OCI-LY3 (cell line): ENCODE measurements at regions not wholly inside any gene's neighbourhood (a gene's known extent, or its start where the extent isn't known, plus 50 kb on each side); places are given as distances from the start of the nearest gene placed in this dataset.

Experiments used
- H2AFZ ChIP-seq: fragments of 200-600, 300-600 bp; shearing (Covaris generic); 2 replicates; pipeline ENCODE4 v1.6.0; 2014; ENCODE audit warnings: antibody characterized with exemption, low read depth, low read length
- H3K27ac ChIP-seq: fragments of 200-600, 300-600 bp; sonication (generic); 2 replicates; pipeline ENCODE4 v1.5.1; 2014; ENCODE audit warnings: mild to moderate bottlenecking, low read length, moderate library complexity, mixed read lengths
- H3K27me3 ChIP-seq: fragments of 200-600, 300-600 bp; sonication (generic); 2 replicates; pipeline ENCODE4 v1.6.1; 2014; ENCODE audit warnings: low read depth, low read length, mixed read lengths
- H3K36me3 ChIP-seq: fragments of 200-600, 300-600 bp; sonication (generic); replicated peaks from 2 replicates; pipeline ENCODE3; 2014; ENCODE audit warnings: low read depth, low read length, mixed read lengths
- H3K4me1 ChIP-seq: fragments of 300-600, 200-600 bp; sonication (generic); 2 replicates; pipeline ENCODE4 v1.6.1; 2014; ENCODE audit warnings: low read length, mixed read lengths
- H3K4me2 ChIP-seq: fragments of 200-600, 300-600 bp; sonication (generic); 2 replicates; pipeline ENCODE4 v1.6.1; 2014; ENCODE audit warnings: low read length, mixed read lengths
- H3K4me3 ChIP-seq: fragments of 300-600, 200-600 bp; sonication (generic); 2 replicates; pipeline ENCODE4 v1.5.1; 2014; ENCODE audit warnings: antibody characterized with exemption, mild to moderate bottlenecking, low read length, moderate library complexity
- H3K79me2 ChIP-seq: fragments of 300-600, 200-600 bp; shearing (Covaris generic); 2 replicates; pipeline ENCODE4 v1.6.1; 2014; ENCODE audit warnings: mild to moderate bottlenecking, low read length, mixed read lengths
- H3K9ac ChIP-seq: fragments of 300-600, 200-600 bp; shearing (Covaris generic); 2 replicates; pipeline ENCODE4 v1.6.0; 2014; ENCODE audit warnings: mild to moderate bottlenecking, low read length, moderate library complexity
- H3K9me3 ChIP-seq: fragments of 200-600, 300-600 bp; shearing (Covaris generic); 2 replicates; pipeline ENCODE4 v1.6.1; 2014; ENCODE audit warnings: low read length, mixed read lengths; ENCODE audit not compliant: insufficient read depth
- H4K20me1 ChIP-seq: fragments of 200-600, 300-600 bp; sonication (generic); 2 replicates; pipeline ENCODE4 v1.6.1; 2016; ENCODE audit warnings: low read length, mixed read lengths; ENCODE audit not compliant: insufficient read depth
- EZH2phosphoT487 ChIP-seq: fragments of 200-600 bp; shearing (Covaris generic); IDR thresholded peaks from 2 replicates; pipeline ENCODE4 v1.6.1; 2018; ENCODE audit warnings: antibody characterized with exemption, mixed run types, low read depth
- TF ChIP-seq, protein P1 (sequence below): fragments of 200-600, 300-600 bp; sonication (generic); IDR thresholded peaks from 2 replicates; pipeline ENCODE4 v1.5.1; 2014; ENCODE audit warnings: antibody characterized with exemption, low read length, low read depth

- H3K4me2 ChIP-seq, result no peak overlapping the region
- H3K36me3 ChIP-seq, result no peaks in the 10 kb centered on the region
- no peaks in the 10 kb centered on the region for H3K9me3 ChIP-seq
- no peak overlapping the region for H3K4me3 ChIP-seq
- no peaks in the 10 kb centered on the region for H3K79me2 ChIP-seq
- H3K27ac ChIP-seq, result no peak overlapping the region
- H3K9ac ChIP-seq, result no peak overlapping the region
- no peaks in the 10 kb centered on the region for H3K4me1 ChIP-seq
- TF ChIP-seq EZH2phosphoT487, result no peak
- TF ChIP-seq, protein P1, sequence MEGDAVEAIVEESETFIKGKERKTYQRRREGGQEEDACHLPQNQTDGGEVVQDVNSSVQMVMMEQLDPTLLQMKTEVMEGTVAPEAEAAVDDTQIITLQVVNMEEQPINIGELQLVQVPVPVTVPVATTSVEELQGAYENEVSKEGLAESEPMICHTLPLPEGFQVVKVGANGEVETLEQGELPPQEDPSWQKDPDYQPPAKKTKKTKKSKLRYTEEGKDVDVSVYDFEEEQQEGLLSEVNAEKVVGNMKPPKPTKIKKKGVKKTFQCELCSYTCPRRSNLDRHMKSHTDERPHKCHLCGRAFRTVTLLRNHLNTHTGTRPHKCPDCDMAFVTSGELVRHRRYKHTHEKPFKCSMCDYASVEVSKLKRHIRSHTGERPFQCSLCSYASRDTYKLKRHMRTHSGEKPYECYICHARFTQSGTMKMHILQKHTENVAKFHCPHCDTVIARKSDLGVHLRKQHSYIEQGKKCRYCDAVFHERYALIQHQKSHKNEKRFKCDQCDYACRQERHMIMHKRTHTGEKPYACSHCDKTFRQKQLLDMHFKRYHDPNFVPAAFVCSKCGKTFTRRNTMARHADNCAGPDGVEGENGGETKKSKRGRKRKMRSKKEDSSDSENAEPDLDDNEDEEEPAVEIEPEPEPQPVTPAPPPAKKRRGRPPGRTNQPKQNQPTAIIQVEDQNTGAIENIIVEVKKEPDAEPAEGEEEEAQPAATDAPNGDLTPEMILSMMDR, result no peak
- H2AFZ ChIP-seq, result no peak overlapping the region
- no peaks in the 10 kb centered on the region for H4K20me1 ChIP-seq
- no peaks in the 10 kb centered on the region for H3K27me3 ChIP-seq
These were observed 604.0 kb upstream of the AGTR1 start for GRCh38 chr3:148093753-148094152.

- Histone ChIP-seq H3K4me2 (no peak overlapping the region), H4K20me1 (no peaks in the 10 kb centered on the region), H3K27ac (no peak overlapping the region), H3K36me3 (no peaks in the 10 kb centered on the region), H3K4me1 (no peaks in the 10 kb centered on the region), H3K9ac (no peak overlapping the region), H3K9me3 (no peaks in the 10 kb centered on the region; the same call in 1 of the 2 replicates), H2AFZ (no peak overlapping the region), H3K4me3 (no peak overlapping the region), H3K79me2 (no peaks in the 10 kb centered on the region), H3K27me3 (no peaks in the 10 kb centered on the region)
- TF ChIP-seq EZH2phosphoT487, result no peak
- TF ChIP-seq, protein P1, result no peak
These were observed 601.7 kb upstream of the AGTR1 start for GRCh38 chr3:148095962-148096361.

DNA sequence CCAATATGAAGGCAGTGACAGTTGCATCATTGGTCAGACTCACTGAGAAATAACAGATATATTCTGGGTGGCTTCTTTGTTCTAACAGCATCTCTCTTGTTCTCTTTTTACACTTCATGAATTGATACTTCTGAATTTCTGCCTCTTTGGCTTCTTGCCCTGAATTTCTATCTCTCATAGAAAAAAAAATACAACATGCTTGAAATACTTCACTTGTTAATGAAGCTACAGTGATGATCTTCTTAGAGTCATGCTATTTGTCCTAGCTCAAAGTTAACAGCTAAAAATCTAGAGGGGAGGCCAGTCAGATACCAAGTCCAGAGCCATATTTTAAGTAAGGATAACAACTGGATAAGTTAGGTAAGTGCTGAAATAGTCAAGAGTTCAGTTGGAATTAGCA is 597.2 kb upstream of the AGTR1 start:
- no peak overlapping the region for H3K4me3 ChIP-seq
- peak overlapping the region; percentile 1; the same call in 1 of the 2 replicates for H2AFZ ChIP-seq
- H3K4me1 ChIP-seq, result no peaks in the 10 kb centered on the region
- no peaks in the 10 kb centered on the region for H3K79me2 ChIP-seq
- H3K27ac ChIP-seq, result no peak overlapping the region
- no peak overlapping the region for H3K9ac ChIP-seq
- no peaks in the 10 kb centered on the region for H3K36me3 ChIP-seq
- no peak overlapping the region for H3K4me2 ChIP-seq
- no peaks in the 10 kb centered on the region; the same call in 1 of the 2 replicates for H3K9me3 ChIP-seq
- TF ChIP-seq, protein P1, result no peak
- TF ChIP-seq EZH2phosphoT487, result no peak
- no peaks in the 10 kb centered on the region for H3K27me3 ChIP-seq
- H4K20me1 ChIP-seq, result no peaks in the 10 kb centered on the region

- no peak overlapping the region for H3K27ac ChIP-seq
- H4K20me1 ChIP-seq, result no peaks in the 10 kb centered on the region
- H3K4me3 ChIP-seq, result no peak overlapping the region
- H3K36me3 ChIP-seq, result no peaks in the 10 kb centered on the region
- no peak overlapping the region for H3K9ac ChIP-seq
- no peaks in the 10 kb centered on the region for H3K27me3 ChIP-seq
- H2AFZ ChIP-seq, result peak overlapping the region; percentile 22; the same call in 1 of the 2 replicates
- H3K79me2 ChIP-seq, result no peaks in the 10 kb centered on the region
- no peaks in the 10 kb centered on the region for H3K4me1 ChIP-seq
- no peak overlapping the region for H3K4me2 ChIP-seq
- H3K9me3 ChIP-seq, result no peaks in the 10 kb centered on the region; the same call in 1 of the 2 replicates
- TF ChIP-seq, protein P1, result no peak
- no peak for TF ChIP-seq EZH2phosphoT487
These were observed 596.6 kb upstream of the AGTR1 start for GRCh38 chr3:148101061-148101460.
